ENCODE measurements at regions not wholly inside any gene's neighbourhood (a gene's known extent, or its start where the extent isn't known, plus 50 kb on each side); places are given as distances from the start of the nearest gene placed in this dataset.

DNA sequence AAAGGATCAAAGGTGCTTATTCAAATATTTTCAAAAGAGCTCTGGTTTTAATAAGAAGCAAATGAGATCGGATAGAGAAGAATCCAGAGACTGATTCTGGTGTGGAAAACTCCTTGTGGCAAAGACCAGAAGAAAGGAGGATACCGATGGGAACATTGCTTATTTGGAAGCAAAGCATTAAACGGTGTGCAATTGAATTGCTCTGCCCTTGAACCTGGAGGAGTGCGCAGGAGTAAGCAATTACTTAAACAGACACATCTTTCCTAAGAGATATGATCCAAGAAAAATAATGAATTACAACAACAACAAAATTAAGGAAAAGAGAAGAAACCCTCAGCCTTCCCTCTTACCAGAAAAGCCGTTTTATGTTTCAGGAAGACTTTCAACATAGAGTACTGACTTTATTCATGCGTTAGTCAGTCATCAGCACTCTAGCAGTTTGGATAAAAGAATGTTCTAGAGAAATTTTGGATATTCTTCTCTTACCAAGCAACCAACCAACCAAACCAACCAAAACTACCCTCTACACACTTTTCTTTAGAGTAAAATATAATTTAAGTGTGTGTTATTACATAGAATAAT, 191.7 kb downstream of the NTMT2 start:
- Histone ChIP-seq H3K9me3 (no peaks in the 10 kb centered on the region), H3K27ac (no peak overlapping the region), H3K27me3 (no peaks in the 10 kb centered on the region), H3K4me1 (no peaks in the 10 kb centered on the region), H3K4me3 (no peak overlapping the region), H3K36me3 (no peaks in the 10 kb centered on the region)
- intact Hi-C loops (cut with DNase I) = no loop called here
- WGBS, 2 donors = 70 to 80% methylated on average over 6 of the region's 6 CpGs
- no peak for DNase-seq
- TF ChIP-seq, protein P1, sequence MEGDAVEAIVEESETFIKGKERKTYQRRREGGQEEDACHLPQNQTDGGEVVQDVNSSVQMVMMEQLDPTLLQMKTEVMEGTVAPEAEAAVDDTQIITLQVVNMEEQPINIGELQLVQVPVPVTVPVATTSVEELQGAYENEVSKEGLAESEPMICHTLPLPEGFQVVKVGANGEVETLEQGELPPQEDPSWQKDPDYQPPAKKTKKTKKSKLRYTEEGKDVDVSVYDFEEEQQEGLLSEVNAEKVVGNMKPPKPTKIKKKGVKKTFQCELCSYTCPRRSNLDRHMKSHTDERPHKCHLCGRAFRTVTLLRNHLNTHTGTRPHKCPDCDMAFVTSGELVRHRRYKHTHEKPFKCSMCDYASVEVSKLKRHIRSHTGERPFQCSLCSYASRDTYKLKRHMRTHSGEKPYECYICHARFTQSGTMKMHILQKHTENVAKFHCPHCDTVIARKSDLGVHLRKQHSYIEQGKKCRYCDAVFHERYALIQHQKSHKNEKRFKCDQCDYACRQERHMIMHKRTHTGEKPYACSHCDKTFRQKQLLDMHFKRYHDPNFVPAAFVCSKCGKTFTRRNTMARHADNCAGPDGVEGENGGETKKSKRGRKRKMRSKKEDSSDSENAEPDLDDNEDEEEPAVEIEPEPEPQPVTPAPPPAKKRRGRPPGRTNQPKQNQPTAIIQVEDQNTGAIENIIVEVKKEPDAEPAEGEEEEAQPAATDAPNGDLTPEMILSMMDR (IDR thresholded peaks at IDR 0.05) = no peak
- no peak for TF ChIP-seq POLR2A (IDR thresholded peaks at IDR 0.05)

DNA sequence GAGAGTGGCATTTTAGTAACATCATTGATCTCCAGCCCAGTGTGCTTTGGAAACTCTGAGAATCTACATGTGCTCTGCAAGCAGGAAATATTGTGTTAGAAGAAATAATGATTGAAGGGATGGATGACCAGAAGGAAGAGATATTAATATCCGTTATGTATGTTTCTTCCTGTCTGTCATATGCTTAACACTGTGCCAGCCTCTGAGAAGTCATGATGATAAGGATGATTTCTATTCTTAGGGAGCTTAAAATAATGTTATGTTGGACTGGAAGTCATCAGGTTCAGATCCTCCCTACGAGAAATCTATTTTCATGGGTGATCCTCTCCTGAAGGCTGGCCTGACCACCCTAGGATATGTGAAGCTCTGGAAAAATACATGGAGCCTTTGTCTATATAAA, 192.4 kb upstream of the GORAB start:
- Histone ChIP-seq H3K27me3 (no peaks in the 10 kb centered on the region), H3K4me3 (no peak overlapping the region), H3K27ac (no peak overlapping the region), H3K9me3 (no peaks in the 10 kb centered on the region), H3K36me3 (no peaks in the 10 kb centered on the region), H3K4me1 (no peaks in the 10 kb centered on the region)
- 61 to 63% methylated on average over 2 of the region's 2 CpGs for WGBS, 2 donors
- no peak for DNase-seq
- TF ChIP-seq POLR2A (IDR thresholded peaks at IDR 0.05) = no peak
- TF ChIP-seq, protein P1 (IDR thresholded peaks at IDR 0.05) = no peak
- intact Hi-C loops (cut with DNase I) = no loop called here

DNA sequence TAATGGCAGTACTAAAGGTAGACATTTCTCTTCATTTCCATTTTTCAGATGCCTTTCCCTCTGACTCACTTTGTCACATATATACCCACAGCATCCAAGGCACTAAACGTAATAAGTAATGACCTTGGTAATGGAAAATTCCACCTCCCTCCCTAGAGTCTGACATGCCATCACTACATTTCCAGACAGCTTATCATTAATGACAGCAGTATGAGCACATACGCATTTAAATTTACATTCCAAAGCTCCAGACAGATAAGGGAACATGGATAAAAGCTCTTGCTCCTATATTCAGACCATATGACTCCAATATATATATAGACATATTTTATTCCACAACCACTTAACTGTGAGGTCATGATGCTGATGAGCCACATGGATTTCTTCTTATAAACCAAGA, 191.7 kb upstream of the GORAB start:
- H3K4me3 ChIP-seq = no peak overlapping the region
- H3K27ac ChIP-seq = no peak overlapping the region
- no peaks in the 10 kb centered on the region for H3K36me3 ChIP-seq
- H3K4me1 ChIP-seq = no peaks in the 10 kb centered on the region
- WGBS, 2 donors = 83 to 85% methylated on average over 2 of the region's 2 CpGs
- no peaks in the 10 kb centered on the region for H3K27me3 ChIP-seq
- no peaks in the 10 kb centered on the region for H3K9me3 ChIP-seq
- DNase-seq = no peak
- no peak for TF ChIP-seq POLR2A (IDR thresholded peaks at IDR 0.05)
- TF ChIP-seq, protein P1 (IDR thresholded peaks at IDR 0.05) = no peak
- intact Hi-C loops (cut with DNase I) = no loop called here

DNA sequence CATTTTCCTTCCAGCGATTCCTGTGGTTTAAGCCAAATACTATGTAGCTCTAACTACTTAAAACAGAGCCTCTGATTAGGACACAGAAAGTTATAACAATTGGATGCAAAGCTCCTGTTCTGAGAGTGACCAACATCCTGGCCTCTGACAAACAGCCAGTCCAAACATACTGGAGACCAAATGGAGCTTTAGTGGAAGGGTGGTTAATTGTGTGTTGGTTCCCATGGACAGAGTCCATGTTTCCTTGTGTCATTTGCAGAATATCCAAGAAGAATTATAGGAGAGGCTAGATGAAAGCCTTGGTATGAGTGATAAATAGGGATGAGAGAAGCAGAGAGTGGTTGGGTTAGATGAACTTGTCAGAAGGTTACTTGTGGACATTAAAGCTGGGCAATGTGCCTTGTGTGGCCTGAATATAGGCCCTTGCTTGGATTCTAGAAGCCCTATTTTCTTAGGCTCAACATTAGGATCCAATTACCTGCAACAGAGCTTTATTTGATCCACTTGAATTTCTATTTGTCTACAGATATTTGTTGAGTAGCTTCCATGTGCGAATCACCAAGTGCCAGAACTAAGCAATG, 180.5 kb upstream of the GORAB start:
- peaks cover 0 to 5% (median 0%) of the 10 kb centered on the region in 3 donors for H3K4me1 ChIP-seq
- DNase-seq = no peak
- H3K4me3 ChIP-seq = no peak overlapping the region
- H3K27me3 ChIP-seq = no peaks in the 10 kb centered on the region
- intact Hi-C loops (cut with DNase I) = no loop called here
- no peaks in the 10 kb centered on the region for H3K9me3 ChIP-seq
- no peak overlapping the region for H3K27ac ChIP-seq
- no peaks in the 10 kb centered on the region for H3K36me3 ChIP-seq
- TF ChIP-seq POLR2A (IDR thresholded peaks at IDR 0.05) = no peak
- TF ChIP-seq, protein P1 (IDR thresholded peaks at IDR 0.05) = no peak
- 48 to 49% methylated on average over 2 of the region's 2 CpGs for WGBS, 2 donors

DNA sequence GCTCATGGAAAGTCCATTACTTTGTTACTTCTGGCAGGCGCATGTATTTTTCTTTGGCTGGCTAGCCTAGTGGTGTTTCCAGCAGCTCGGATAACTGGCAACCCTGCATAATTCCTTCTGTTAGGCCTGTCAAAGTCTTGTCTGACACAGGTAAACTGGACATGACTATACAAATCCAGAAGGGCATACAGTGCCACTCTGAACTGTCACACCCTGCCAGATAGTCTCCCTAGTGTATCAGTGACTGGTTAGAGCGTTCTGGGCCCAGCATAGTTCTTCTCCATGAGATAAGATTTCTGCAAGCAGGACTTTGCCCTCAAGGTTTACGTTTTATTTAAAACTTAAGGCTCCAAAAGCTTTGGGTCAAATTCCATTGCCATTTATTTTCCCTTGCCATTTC, 177.7 kb upstream of the GORAB start:
- WGBS, 2 donors = 64 to 67% methylated on average over 4 of the region's 4 CpGs
- no peak overlapping the region for H3K27ac ChIP-seq
- H3K4me3 ChIP-seq = no peak overlapping the region
- TF ChIP-seq, protein P1 (IDR thresholded peaks at IDR 0.05) = no peak
- TF ChIP-seq POLR2A (IDR thresholded peaks at IDR 0.05) = no peak
- no peaks in the 10 kb centered on the region for H3K36me3 ChIP-seq
- DNase-seq = no peak
- no peaks in the 10 kb centered on the region for H3K27me3 ChIP-seq
- intact Hi-C loops (cut with DNase I) = no loop called here
- H3K4me1 ChIP-seq = peaks cover 0 to 5% (median 0%) of the 10 kb centered on the region in 3 donors
- no peaks in the 10 kb centered on the region for H3K9me3 ChIP-seq
